Uterus (tissue), 2 donors: ENCODE measurements at regions not wholly inside any gene's neighbourhood (a gene's known extent, or its start where the extent isn't known, plus 50 kb on each side); places are given as distances from the start of the nearest gene placed in this dataset.

Source experiments
- CTCF ChIP-seq, 4 experiments: fragments of 200-600 bp in 2 of 4; fragments of 450-650 bp in 2 of 4; sonication (generic) in 2 of 4; IDR thresholded peaks; one replicate each; pipeline ENCODE4 v1.5.1; 2016 to 2019; ENCODE audit warnings: antibody characterized with exemption in 4 of 4, mild to moderate bottlenecking in 2 of 4, moderate library complexity in 1 of 4
- POLR2A ChIP-seq, 2 donors: fragments of 450-650 bp; IDR thresholded peaks; one replicate each; pipeline ENCODE4 v1.6.1; 2016; ENCODE audit warnings: antibody characterized with exemption in 2 of 2, mild to moderate bottlenecking in 1 of 2, moderate library complexity in 1 of 2

- TF ChIP-seq CTCF (IDR thresholded peaks at IDR 0.05) (no peak), POLR2A (IDR thresholded peaks at IDR 0.05) (no peak)
These were observed 573.4 kb downstream of the TSN start for GRCh38 chr2:122328816-122329215.
